ENCODE measurements at regions not wholly inside any gene's neighbourhood (a gene's known extent, or its start where the extent isn't known, plus 50 kb on each side); places are given as distances from the start of the nearest gene placed in this dataset.

GRCh38 chr2:38491436-38491835 is 111.3 kb downstream of the HNRNPLL start:
- no peaks in the 10 kb centered on the region for H3K9me3 ChIP-seq
- no peaks in the 10 kb centered on the region for H3K4me1 ChIP-seq
- H3K27me3 ChIP-seq, result no peaks in the 10 kb centered on the region
- DNase-seq, result no peak
- TF ChIP-seq POLR2A (IDR thresholded peaks at IDR 0.05), result no peak
- no peak for TF ChIP-seq CTCF (IDR thresholded peaks at IDR 0.05)
- H3K27ac ChIP-seq, result no peak overlapping the region
- H3K36me3 ChIP-seq, result no peaks in the 10 kb centered on the region
- H3K4me3 ChIP-seq, result no peak overlapping the region

GRCh38 chr2:38489846-38490245 is 112.8 kb upstream of the ATL2 start:
- Histone ChIP-seq H3K36me3 (no peaks in the 10 kb centered on the region), H3K4me3 (no peak overlapping the region), H3K9me3 (no peaks in the 10 kb centered on the region), H3K4me1 (no peaks in the 10 kb centered on the region), H3K27ac (no peak overlapping the region), H3K27me3 (no peaks in the 10 kb centered on the region)
- DNase-seq, result no peak
- no peak for TF ChIP-seq CTCF (IDR thresholded peaks at IDR 0.05)
- TF ChIP-seq POLR2A (IDR thresholded peaks at IDR 0.05), result no peak

- H3K9me3 ChIP-seq, result no peaks in the 10 kb centered on the region
- no peak for TF ChIP-seq CTCF (IDR thresholded peaks at IDR 0.05)
- no peak for TF ChIP-seq POLR2A (IDR thresholded peaks at IDR 0.05)
Measured at GRCh38 chr2:38487852-38488251, 110.8 kb upstream of the ATL2 start.

GRCh38 chr2:38486213-38487026 is 109.3 kb upstream of the ATL2 start:
- Histone ChIP-seq H3K4me3 (no peak overlapping the region), H3K27me3 (no peaks in the 10 kb centered on the region), H3K9me3 (no peaks in the 10 kb centered on the region), H3K36me3 (no peaks in the 10 kb centered on the region), H3K4me1 (no peaks in the 10 kb centered on the region), H3K27ac (no peak overlapping the region)
- DNase-seq, result no peak
- no peak for TF ChIP-seq POLR2A (IDR thresholded peaks at IDR 0.05)
- TF ChIP-seq CTCF (IDR thresholded peaks at IDR 0.05), result no peak

More at GRCh38 chr2:38487852-38488251, 110.8 kb upstream of the ATL2 start:
- H3K27me3 ChIP-seq, result no peaks in the 10 kb centered on the region
- H3K4me3 ChIP-seq, result no peak overlapping the region
- no peak for DNase-seq
- no peaks in the 10 kb centered on the region for H3K36me3 ChIP-seq
- no peak overlapping the region for H3K27ac ChIP-seq
- no peaks in the 10 kb centered on the region for H3K4me1 ChIP-seq

GRCh38 chr2:38485734-38486133 is 108.7 kb upstream of the ATL2 start:
- no peaks in the 10 kb centered on the region for H3K27me3 ChIP-seq
- peaks cover 0 to 4% (median 2%) of the 10 kb centered on the region in 4 donors for H3K9me3 ChIP-seq
- DNase-seq, result no peak
- H3K4me1 ChIP-seq, result no peaks in the 10 kb centered on the region
- H3K4me3 ChIP-seq, result no peak overlapping the region
- no peaks in the 10 kb centered on the region for H3K36me3 ChIP-seq
- TF ChIP-seq CTCF (IDR thresholded peaks at IDR 0.05) (no peak), POLR2A (IDR thresholded peaks at IDR 0.05) (no peak)
- no peak overlapping the region for H3K27ac ChIP-seq
